Neural progenitor cell (in vitro differentiated cells): ENCODE measurements at regions not wholly inside any gene's neighbourhood (a gene's known extent, or its start where the extent isn't known, plus 50 kb on each side); places are given as distances from the start of the nearest gene placed in this dataset.

ENCODE experiments used
- DNase-seq: peaks from one replicate; pipeline ENCODE4 v3.0.0-alpha.2; 2016; ENCODE audit warnings: low spot score
- H2AFZ ChIP-seq: fragments of 200-600 bp; sonication (generic); replicated peaks from 2 replicates; pipeline ENCODE4 v1.6.1; 2016; ENCODE audit warnings: antibody characterized with exemption
- H3F3A ChIP-seq: fragments of 200-600 bp; sonication (generic); 2 replicates; pipeline ENCODE4 v1.6.1; 2016; ENCODE audit warnings: antibody characterized with exemption, low read depth
- H3K27ac ChIP-seq: fragments of 200-600 bp; sonication (generic); 2 replicates; pipeline ENCODE4 v1.5.1; 2016; ENCODE audit warnings: mild to moderate bottlenecking
- H3K27me3 ChIP-seq: fragments of 200-600 bp; sonication (generic); 2 replicates; pipeline ENCODE4 v1.6.1; 2016; ENCODE audit warnings: mild to moderate bottlenecking, moderate library complexity
- H3K36me3 ChIP-seq: fragments of 200-600 bp; sonication (generic); 2 replicates; pipeline ENCODE4 v1.5.1; 2016
- H3K4me1 ChIP-seq: fragments of 200-600 bp; sonication (generic); 2 replicates; pipeline ENCODE4 v1.6.1; 2016; ENCODE audit warnings: mixed run types
- H3K4me2 ChIP-seq: fragments of 200-600 bp; sonication (generic); 2 replicates; pipeline ENCODE4 v1.6.1; 2016
- H3K4me3 ChIP-seq: fragments of 200-600 bp; sonication (generic); 2 replicates; pipeline ENCODE4 v1.5.1; 2016
- H3K79me2 ChIP-seq: fragments of 200-600 bp; sonication (generic); 2 replicates; pipeline ENCODE4 v1.6.1; 2016; ENCODE audit warnings: low read depth
- H3K9ac ChIP-seq: fragments of 200-600 bp; sonication (generic); 2 replicates; pipeline ENCODE4 v1.6.1; 2016
- H3K9me3 ChIP-seq: fragments of 200-600 bp; sonication (generic); 2 replicates; pipeline ENCODE4 v1.5.1; 2016; ENCODE audit warnings: low read depth
- H4K20me1 ChIP-seq: fragments of 200-600 bp; sonication (generic); 2 replicates; pipeline ENCODE4 v1.6.1; 2016; ENCODE audit warnings: low read depth
- H3K27ac Mint-ChIP-seq: 3 replicates; pipeline ENCODE4 v1.8.0; 2021; ENCODE audit warnings: mixed read lengths
- H3K27me3 Mint-ChIP-seq: 2 replicates; pipeline ENCODE4 v1.8.0; 2022; ENCODE audit warnings: low read depth, mild to moderate bottlenecking, inconsistent platforms, moderate library complexity, mixed read lengths; ENCODE audit not compliant: insufficient read depth
- H3K36me3 Mint-ChIP-seq: 3 replicates; pipeline ENCODE4 v1.8.0; 2021; ENCODE audit warnings: mixed read lengths
- H3K4me1 Mint-ChIP-seq: 3 replicates; pipeline ENCODE4 v1.8.0; 2021; ENCODE audit warnings: mixed read lengths
- H3K4me3 Mint-ChIP-seq: 3 replicates; pipeline ENCODE4 v1.8.0; 2021; ENCODE audit warnings: mild to moderate bottlenecking, moderate library complexity, mixed read lengths
- H3K9me3 Mint-ChIP-seq: 3 replicates; pipeline ENCODE4 v1.8.0; 2020; ENCODE audit warnings: mixed read lengths
- CTCF ChIP-seq: fragments of 200-600 bp; sonication (generic); IDR thresholded peaks from 2 replicates; pipeline ENCODE4 v1.5.1; 2017; ENCODE audit warnings: antibody characterized with exemption, mild to moderate bottlenecking
- EZH2 ChIP-seq: fragments of 200-600 bp; sonication (generic); IDR thresholded peaks from 2 replicates; pipeline ENCODE4 v1.6.1; 2017; ENCODE audit warnings: antibody characterized with exemption, mild to moderate bottlenecking, moderate library complexity
- EZH2phosphoT487 ChIP-seq: fragments of 200-600 bp; sonication (generic); IDR thresholded peaks from 2 replicates; pipeline ENCODE4 v1.6.1; 2017; ENCODE audit warnings: antibody characterized with exemption

DNA sequence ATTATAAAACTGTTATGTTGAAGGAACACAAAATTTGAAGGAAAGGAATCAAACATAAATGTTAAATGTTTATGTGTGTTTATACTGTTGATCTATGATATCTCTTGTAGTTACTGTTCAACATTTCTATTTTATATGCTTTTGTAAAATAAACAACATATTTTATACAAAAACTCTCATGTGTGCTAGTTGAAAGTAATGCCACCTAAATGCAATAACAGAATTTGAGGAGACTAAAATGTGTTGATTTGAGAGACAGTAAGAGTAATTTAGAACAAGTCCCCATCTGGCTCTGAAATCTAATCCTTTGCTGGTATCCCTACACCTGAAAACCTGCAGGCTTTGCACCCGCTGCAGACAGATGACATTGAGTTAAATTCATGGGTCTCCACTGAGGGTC lies 95.7 kb upstream of the TOP3B start:
- H4K20me1 ChIP-seq = no peaks in the 10 kb centered on the region
- Mint-ChIP-seq H3K27ac (no peak overlapping the region), H3K36me3 (no peaks in the 10 kb centered on the region), H3K9me3 (no peaks in the 10 kb centered on the region), H3K4me1 (peaks cover 8% of the 10 kb centered on the region), H3K4me3 (no peak overlapping the region), H3K27me3 (peaks cover 11% of the 10 kb centered on the region)
- peaks cover 100% of the 10 kb centered on the region for H3K27me3 ChIP-seq
- H2AFZ ChIP-seq = no peak overlapping the region
- H3K27ac ChIP-seq = no peak overlapping the region
- no peaks in the 10 kb centered on the region for H3F3A ChIP-seq
- H3K4me1 ChIP-seq = no peaks in the 10 kb centered on the region
- H3K79me2 ChIP-seq = no peaks in the 10 kb centered on the region
- no peaks in the 10 kb centered on the region for H3K36me3 ChIP-seq
- no peaks in the 10 kb centered on the region for H3K9me3 ChIP-seq
- no peak overlapping the region for H3K9ac ChIP-seq
- H3K4me2 ChIP-seq = no peak overlapping the region
- TF ChIP-seq EZH2phosphoT487 (no peak), EZH2 (no peak), CTCF (no peak)
- H3K4me3 ChIP-seq = no peak overlapping the region
- no peak for DNase-seq

DNA sequence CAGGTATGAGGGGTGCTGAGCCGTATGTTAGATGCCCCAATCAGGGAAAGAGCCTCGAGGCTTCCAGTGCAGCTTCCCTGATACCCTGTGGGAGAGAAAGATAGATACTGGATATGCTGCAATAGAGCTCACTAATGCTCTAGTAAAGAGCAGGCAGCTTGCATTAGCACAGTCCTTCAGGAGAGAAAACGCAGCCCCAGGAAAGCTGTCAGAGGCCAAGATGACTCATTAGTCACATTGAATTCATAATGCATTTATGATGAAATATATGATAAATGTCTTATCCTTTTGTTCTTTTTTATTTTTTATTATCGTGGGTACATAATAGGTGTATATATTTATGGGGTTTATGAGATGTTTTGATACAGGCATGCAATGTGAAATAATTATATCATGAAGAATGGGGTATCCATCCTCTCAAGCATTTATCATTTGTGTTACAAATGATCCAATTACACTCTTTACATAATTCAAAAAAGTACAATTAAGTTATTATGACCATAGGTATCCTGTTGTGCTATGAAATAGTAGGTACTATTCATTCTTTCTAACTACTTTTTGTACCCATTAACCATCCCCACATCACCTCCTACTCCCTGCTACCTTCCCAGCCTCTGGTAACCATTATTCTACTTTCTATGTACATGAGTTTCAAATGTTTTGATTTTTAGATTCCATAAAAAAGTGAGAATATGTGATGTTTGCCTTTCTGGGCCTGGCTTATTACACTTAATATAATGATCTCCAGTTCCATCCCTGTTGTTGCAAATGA lies 94.5 kb upstream of the TOP3B start:
- no peaks in the 10 kb centered on the region for H3K79me2 ChIP-seq
- no peak for TF ChIP-seq CTCF
- no peaks in the 10 kb centered on the region for H3K9me3 Mint-ChIP-seq
- H3K4me3 ChIP-seq = no peak overlapping the region
- no peaks in the 10 kb centered on the region for H3K36me3 Mint-ChIP-seq
- H2AFZ ChIP-seq = no peak overlapping the region
- no peak overlapping the region for H3K27ac Mint-ChIP-seq
- no peaks in the 10 kb centered on the region for H3K36me3 ChIP-seq
- H3F3A ChIP-seq = no peaks in the 10 kb centered on the region
- no peak overlapping the region for H3K27ac ChIP-seq
- no peaks in the 10 kb centered on the region for H3K4me1 ChIP-seq
- no peaks in the 10 kb centered on the region for H4K20me1 ChIP-seq
- no peak overlapping the region for H3K4me3 Mint-ChIP-seq
- peaks cover 9% of the 10 kb centered on the region for H3K27me3 Mint-ChIP-seq
- H3K27me3 ChIP-seq = peaks cover 100% of the 10 kb centered on the region
- peaks cover 8% of the 10 kb centered on the region for H3K4me1 Mint-ChIP-seq
- H3K9me3 ChIP-seq = no peaks in the 10 kb centered on the region
- no peak overlapping the region for H3K9ac ChIP-seq
- H3K4me2 ChIP-seq = no peak overlapping the region
- DNase-seq = no peak

- Histone ChIP-seq H3F3A (no peaks in the 10 kb centered on the region), H3K9ac (no peak overlapping the region), H3K27me3 (peaks cover 100% of the 10 kb centered on the region), H4K20me1 (no peaks in the 10 kb centered on the region), H3K36me3 (no peaks in the 10 kb centered on the region), H3K4me1 (no peaks in the 10 kb centered on the region), H3K27ac (no peak overlapping the region), H3K79me2 (no peaks in the 10 kb centered on the region), H3K9me3 (no peaks in the 10 kb centered on the region), H2AFZ (no peak overlapping the region), H3K4me2 (no peak overlapping the region), H3K4me3 (no peak overlapping the region)
- no peak for DNase-seq
- Mint-ChIP-seq H3K27ac (no peak overlapping the region), H3K4me3 (no peak overlapping the region), H3K36me3 (no peaks in the 10 kb centered on the region), H3K27me3 (peaks cover 7% of the 10 kb centered on the region), H3K9me3 (no peaks in the 10 kb centered on the region), H3K4me1 (peaks cover 8% of the 10 kb centered on the region)
- TF ChIP-seq EZH2 (no peak), CTCF (no peak), EZH2phosphoT487 (no peak)
Measured at GRCh38 chr22:22076361-22076760, 93.8 kb upstream of the TOP3B start.
